ENCODE measurements at regions not wholly inside any gene's neighbourhood (a gene's known extent, or its start where the extent isn't known, plus 50 kb on each side); places are given as distances from the start of the nearest gene placed in this dataset.

DNA sequence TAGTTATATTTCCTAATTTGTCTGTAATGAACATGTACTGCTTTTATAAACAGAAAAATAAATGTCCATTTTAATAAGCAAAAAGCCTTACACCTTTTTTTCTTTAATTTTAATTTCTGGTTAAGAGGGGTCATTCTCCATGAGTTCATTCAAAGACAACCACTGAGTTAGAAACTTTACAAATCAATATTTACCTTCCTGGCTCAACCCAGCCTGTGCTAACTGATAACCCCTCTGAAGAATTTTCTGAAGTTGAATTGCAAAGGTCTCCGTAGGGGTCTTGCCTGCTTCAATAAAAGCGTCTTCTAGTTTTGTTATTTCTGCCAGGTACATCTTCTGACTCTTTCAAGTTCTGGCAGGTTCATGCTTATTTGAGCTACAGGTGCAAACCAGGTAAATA lies 440.4 kb upstream of the SALL1 start:
- no peak for TF ChIP-seq OSR1 (CRISPR knock-in tag; IDR thresholded peaks at IDR 0.05)
- TF ChIP-seq TCF4 (CRISPR knock-in tag; IDR thresholded peaks at IDR 0.05; ENCODE audit: borderline replicate concordance) = no peak
- no peak for TF ChIP-seq ZNF70 (CRISPR knock-in tag; IDR thresholded peaks at IDR 0.05)
- TF ChIP-seq ZFP3 (CRISPR knock-in tag; IDR thresholded peaks at IDR 0.05) = no peak
- TF ChIP-seq ZNF565 (CRISPR knock-in tag; conservative IDR thresholded peaks at IDR 0.05; ENCODE audit: low read depth) = no peak
- TF ChIP-seq SNAI2 (CRISPR knock-in tag; IDR thresholded peaks at IDR 0.05) = no peak
- TF ChIP-seq, protein P1, sequence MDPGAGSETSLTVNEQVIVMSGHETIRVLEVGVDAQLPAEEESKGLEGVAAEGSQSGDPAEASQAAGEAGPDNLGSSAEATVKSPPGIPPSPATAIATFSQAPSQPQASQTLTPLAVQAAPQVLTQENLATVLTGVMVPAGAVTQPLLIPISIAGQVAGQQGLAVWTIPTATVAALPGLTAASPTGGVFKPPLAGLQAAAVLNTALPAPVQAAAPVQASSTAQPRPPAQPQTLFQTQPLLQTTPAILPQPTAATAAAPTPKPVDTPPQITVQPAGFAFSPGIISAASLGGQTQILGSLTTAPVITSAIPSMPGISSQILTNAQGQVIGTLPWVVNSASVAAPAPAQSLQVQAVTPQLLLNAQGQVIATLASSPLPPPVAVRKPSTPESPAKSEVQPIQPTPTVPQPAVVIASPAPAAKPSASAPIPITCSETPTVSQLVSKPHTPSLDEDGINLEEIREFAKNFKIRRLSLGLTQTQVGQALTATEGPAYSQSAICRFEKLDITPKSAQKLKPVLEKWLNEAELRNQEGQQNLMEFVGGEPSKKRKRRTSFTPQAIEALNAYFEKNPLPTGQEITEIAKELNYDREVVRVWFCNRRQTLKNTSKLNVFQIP (CRISPR knock-in tag; IDR thresholded peaks at IDR 0.05; ENCODE audit: borderline replicate concordance, low read depth) = no peak
- TF ChIP-seq, protein P2, sequence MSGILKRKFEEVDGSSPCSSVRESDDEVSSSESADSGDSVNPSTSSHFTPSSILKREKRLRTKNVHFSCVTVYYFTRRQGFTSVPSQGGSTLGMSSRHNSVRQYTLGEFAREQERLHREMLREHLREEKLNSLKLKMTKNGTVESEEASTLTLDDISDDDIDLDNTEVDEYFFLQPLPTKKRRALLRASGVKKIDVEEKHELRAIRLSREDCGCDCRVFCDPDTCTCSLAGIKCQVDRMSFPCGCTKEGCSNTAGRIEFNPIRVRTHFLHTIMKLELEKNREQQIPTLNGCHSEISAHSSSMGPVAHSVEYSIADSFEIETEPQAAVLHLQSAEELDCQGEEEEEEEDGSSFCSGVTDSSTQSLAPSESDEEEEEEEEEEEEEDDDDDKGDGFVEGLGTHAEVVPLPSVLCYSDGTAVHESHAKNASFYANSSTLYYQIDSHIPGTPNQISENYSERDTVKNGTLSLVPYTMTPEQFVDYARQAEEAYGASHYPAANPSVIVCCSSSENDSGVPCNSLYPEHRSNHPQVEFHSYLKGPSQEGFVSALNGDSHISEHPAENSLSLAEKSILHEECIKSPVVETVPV (CRISPR knock-in tag; IDR thresholded peaks at IDR 0.05) = no peak
- TF ChIP-seq, protein P3, sequence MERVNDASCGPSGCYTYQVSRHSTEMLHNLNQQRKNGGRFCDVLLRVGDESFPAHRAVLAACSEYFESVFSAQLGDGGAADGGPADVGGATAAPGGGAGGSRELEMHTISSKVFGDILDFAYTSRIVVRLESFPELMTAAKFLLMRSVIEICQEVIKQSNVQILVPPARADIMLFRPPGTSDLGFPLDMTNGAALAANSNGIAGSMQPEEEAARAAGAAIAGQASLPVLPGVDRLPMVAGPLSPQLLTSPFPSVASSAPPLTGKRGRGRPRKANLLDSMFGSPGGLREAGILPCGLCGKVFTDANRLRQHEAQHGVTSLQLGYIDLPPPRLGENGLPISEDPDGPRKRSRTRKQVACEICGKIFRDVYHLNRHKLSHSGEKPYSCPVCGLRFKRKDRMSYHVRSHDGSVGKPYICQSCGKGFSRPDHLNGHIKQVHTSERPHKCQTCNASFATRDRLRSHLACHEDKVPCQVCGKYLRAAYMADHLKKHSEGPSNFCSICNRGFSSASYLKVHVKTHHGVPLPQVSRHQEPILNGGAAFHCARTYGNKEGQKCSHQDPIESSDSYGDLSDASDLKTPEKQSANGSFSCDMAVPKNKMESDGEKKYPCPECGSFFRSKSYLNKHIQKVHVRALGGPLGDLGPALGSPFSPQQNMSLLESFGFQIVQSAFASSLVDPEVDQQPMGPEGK (CRISPR knock-in tag; IDR thresholded peaks at IDR 0.05; ENCODE audit: borderline replicate concordance) = no peak
- no peak for TF ChIP-seq ZC3H10 (CRISPR knock-in tag; IDR thresholded peaks at IDR 0.05)
- no peak for TF ChIP-seq RARB (CRISPR knock-in tag; IDR thresholded peaks at IDR 0.05)
- TF ChIP-seq, protein P4, sequence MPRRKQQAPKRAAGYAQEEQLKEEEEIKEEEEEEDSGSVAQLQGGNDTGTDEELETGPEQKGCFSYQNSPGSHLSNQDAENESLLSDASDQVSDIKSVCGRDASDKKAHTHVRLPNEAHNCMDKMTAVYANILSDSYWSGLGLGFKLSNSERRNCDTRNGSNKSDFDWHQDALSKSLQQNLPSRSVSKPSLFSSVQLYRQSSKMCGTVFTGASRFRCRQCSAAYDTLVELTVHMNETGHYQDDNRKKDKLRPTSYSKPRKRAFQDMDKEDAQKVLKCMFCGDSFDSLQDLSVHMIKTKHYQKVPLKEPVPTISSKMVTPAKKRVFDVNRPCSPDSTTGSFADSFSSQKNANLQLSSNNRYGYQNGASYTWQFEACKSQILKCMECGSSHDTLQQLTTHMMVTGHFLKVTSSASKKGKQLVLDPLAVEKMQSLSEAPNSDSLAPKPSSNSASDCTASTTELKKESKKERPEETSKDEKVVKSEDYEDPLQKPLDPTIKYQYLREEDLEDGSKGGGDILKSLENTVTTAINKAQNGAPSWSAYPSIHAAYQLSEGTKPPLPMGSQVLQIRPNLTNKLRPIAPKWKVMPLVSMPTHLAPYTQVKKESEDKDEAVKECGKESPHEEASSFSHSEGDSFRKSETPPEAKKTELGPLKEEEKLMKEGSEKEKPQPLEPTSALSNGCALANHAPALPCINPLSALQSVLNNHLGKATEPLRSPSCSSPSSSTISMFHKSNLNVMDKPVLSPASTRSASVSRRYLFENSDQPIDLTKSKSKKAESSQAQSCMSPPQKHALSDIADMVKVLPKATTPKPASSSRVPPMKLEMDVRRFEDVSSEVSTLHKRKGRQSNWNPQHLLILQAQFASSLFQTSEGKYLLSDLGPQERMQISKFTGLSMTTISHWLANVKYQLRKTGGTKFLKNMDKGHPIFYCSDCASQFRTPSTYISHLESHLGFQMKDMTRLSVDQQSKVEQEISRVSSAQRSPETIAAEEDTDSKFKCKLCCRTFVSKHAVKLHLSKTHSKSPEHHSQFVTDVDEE (CRISPR knock-in tag; IDR thresholded peaks at IDR 0.05) = no peak
- no peak for TF ChIP-seq ESRRG (CRISPR knock-in tag; IDR thresholded peaks at IDR 0.05)
- TF ChIP-seq TOX (CRISPR knock-in tag; IDR thresholded peaks at IDR 0.05; ENCODE audit: borderline replicate concordance) = no peak
- TF ChIP-seq ISL1 (CRISPR knock-in tag; IDR thresholded peaks at IDR 0.05) = no peak
- ATAC-seq = no peak

DNA sequence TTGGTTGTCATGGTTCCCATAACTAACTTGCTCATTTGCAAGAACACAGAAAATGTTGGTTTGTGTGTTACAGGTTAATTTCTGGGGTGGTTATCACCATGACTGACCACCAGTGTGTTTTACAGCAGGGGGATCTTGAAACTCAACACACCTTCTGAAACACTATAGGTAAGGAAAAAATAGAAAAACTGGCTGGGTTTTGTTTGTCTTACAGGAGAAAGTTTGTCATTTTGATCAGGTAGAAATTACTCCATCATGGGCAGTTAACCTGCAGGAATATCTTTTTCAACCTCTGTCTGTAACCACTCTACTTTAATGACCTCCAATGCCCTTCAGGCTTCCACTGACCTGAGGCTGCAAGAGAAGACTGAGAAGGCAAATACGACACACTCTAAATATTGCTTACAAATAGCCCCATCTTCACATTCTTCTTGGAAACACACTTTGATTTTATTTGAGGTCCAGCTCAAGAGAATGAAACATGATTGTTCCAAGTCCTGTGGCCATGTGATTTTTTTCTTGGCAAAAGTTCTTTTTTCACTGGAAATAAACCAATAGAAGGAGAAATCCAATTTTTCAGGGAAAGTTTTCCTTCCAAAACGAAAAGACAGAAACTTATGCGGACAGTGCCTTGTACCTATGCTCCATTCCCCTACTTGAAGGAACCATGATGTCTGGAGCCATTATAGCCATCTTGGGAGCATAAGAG lies 428.7 kb upstream of the SALL1 start:
- ATAC-seq = no peak
- no peak for TF ChIP-seq ESRRG (CRISPR knock-in tag; IDR thresholded peaks at IDR 0.05)
- no peak for TF ChIP-seq ZFP30 (CRISPR knock-in tag; IDR thresholded peaks at IDR 0.05)
- no peak for TF ChIP-seq PPARA (CRISPR knock-in tag; IDR thresholded peaks at IDR 0.05; ENCODE audit: borderline replicate concordance)
- TF ChIP-seq TCF4 (CRISPR knock-in tag; IDR thresholded peaks at IDR 0.05; ENCODE audit: borderline replicate concordance) = no peak
- TF ChIP-seq, protein P1 (CRISPR knock-in tag; IDR thresholded peaks at IDR 0.05; ENCODE audit: borderline replicate concordance, low read depth) = no peak
- TF ChIP-seq, protein P4 (CRISPR knock-in tag; IDR thresholded peaks at IDR 0.05) = no peak
- TF ChIP-seq, protein P5, sequence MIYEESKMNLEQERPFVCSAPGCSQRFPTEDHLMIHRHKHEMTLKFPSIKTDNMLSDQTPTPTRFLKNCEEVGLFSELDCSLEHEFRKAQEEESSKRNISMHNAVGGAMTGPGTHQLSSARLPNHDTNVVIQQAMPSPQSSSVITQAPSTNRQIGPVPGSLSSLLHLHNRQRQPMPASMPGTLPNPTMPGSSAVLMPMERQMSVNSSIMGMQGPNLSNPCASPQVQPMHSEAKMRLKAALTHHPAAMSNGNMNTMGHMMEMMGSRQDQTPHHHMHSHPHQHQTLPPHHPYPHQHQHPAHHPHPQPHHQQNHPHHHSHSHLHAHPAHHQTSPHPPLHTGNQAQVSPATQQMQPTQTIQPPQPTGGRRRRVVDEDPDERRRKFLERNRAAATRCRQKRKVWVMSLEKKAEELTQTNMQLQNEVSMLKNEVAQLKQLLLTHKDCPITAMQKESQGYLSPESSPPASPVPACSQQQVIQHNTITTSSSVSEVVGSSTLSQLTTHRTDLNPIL (CRISPR knock-in tag; IDR thresholded peaks at IDR 0.05; ENCODE audit: low read depth) = no peak
- TF ChIP-seq ZNF8 (CRISPR knock-in tag; IDR thresholded peaks at IDR 0.05) = no peak
- no peak for TF ChIP-seq ZC3H10 (CRISPR knock-in tag; IDR thresholded peaks at IDR 0.05)
